Fibroblast of skin of left quadriceps (primary cell): ENCODE measurements at regions not wholly inside any gene's neighbourhood (a gene's known extent, or its start where the extent isn't known, plus 50 kb on each side); places are given as distances from the start of the nearest gene placed in this dataset.

Source experiments
- DNase-seq, 2 experiments: peaks; one replicate each; pipeline ENCODE4 v3.0.0-alpha.2; 2013; ENCODE audit warnings: low read depth in 2 of 2

- DNase-seq = no peak
These were observed 170.4 kb downstream of the RSL24D1 start for GRCh38 chr15:55026381-55026780.

GRCh38 chr15:55017635-55018034 is 179.1 kb downstream of the RSL24D1 start:
- no peak for DNase-seq

- no peak for DNase-seq
These were observed 180.5 kb downstream of the RSL24D1 start for GRCh38 chr15:55016225-55016624.

GRCh38 chr15:55015093-55015445 is 181.7 kb downstream of the RSL24D1 start:
- no peak for DNase-seq

GRCh38 chr15:55014391-55015092 is 182.2 kb downstream of the RSL24D1 start:
- no peak for DNase-seq

GRCh38 chr15:55008421-55008820 is 188.3 kb downstream of the RSL24D1 start:
- no peak for DNase-seq

GRCh38 chr15:55007561-55007960 is 189.2 kb downstream of the RSL24D1 start:
- no peak for DNase-seq

- DNase-seq = no peak
These were observed 191.1 kb downstream of the RSL24D1 start for GRCh38 chr15:55005679-55006078.

- no peak for DNase-seq
These were observed 192.5 kb downstream of the RSL24D1 start for GRCh38 chr15:55003965-55004873.

- no peak for DNase-seq
These were observed 198.1 kb downstream of the RSL24D1 start for GRCh38 chr15:54998661-54999060.

GRCh38 chr15:54990793-54991192 is 205.9 kb downstream of the RSL24D1 start:
- no peak for DNase-seq

- DNase-seq = no peak
These were observed 208.9 kb downstream of the RSL24D1 start for GRCh38 chr15:54987881-54988280.

- no peak for DNase-seq
These were observed 216.8 kb downstream of the RSL24D1 start for GRCh38 chr15:54979964-54980363.

- DNase-seq = no peak
These were observed 234.1 kb downstream of the RSL24D1 start for GRCh38 chr15:54962637-54963036.

GRCh38 chr15:54960266-54960665 is 236.5 kb downstream of the RSL24D1 start:
- DNase-seq = no peak

GRCh38 chr15:54941417-54941816 is 255.3 kb downstream of the RSL24D1 start:
- DNase-seq = no peak

GRCh38 chr15:54917312-54917711 is 279.4 kb downstream of the RSL24D1 start:
- DNase-seq = no peak

GRCh38 chr15:54915380-54915779 is 281.4 kb downstream of the RSL24D1 start:
- DNase-seq = no peak

GRCh38 chr15:54884312-54884711 is 312.4 kb downstream of the RSL24D1 start:
- DNase-seq = no peak

- no peak for DNase-seq
These were observed 336.8 kb downstream of the RSL24D1 start for GRCh38 chr15:54859982-54860381.

- DNase-seq = no peak
These were observed 342.1 kb downstream of the RSL24D1 start for GRCh38 chr15:54854667-54855066.

- no peak for DNase-seq
These were observed 346.6 kb downstream of the RSL24D1 start for GRCh38 chr15:54850101-54850500.

GRCh38 chr15:54843006-54843405 is 353.7 kb downstream of the RSL24D1 start:
- DNase-seq = no peak
